Mucosa of descending colon (tissue), 3 donors: ENCODE measurements at regions not wholly inside any gene's neighbourhood (a gene's known extent, or its start where the extent isn't known, plus 50 kb on each side); places are given as distances from the start of the nearest gene placed in this dataset.

ENCODE experiments used
- ATAC-seq: fragments of 200-7000 bp; cut with Tn5 transposase; one replicate; pipeline ENCODE4 v1.9.1; 2020; ENCODE audit warnings: mild to moderate bottlenecking, moderate library complexity
- DNase-seq, 3 donors: peaks; one replicate each; pipeline ENCODE4 v3.0.0-alpha.2; 2020
- H3K36me3 ChIP-seq: fragments of 200-600 bp; one replicate; pipeline ENCODE4 v1.8.0; 2021; ENCODE audit warnings: low read depth, mild to moderate bottlenecking
- H3K4me1 ChIP-seq: fragments of 200-600 bp; one replicate; pipeline ENCODE4 v1.8.0; 2021; ENCODE audit warnings: low read depth, mild to moderate bottlenecking
- H3K4me3 ChIP-seq: fragments of 200-600 bp; one replicate; pipeline ENCODE4 v1.8.0; 2021; ENCODE audit warnings: mild to moderate bottlenecking
- H3K9me3 ChIP-seq: fragments of 200-600 bp; one replicate; pipeline ENCODE4 v1.8.0; 2021; ENCODE audit warnings: mild to moderate bottlenecking
- CTCF ChIP-seq: fragments of 200-600 bp; IDR thresholded peaks from one replicate; pipeline ENCODE4 v1.8.0; 2022; ENCODE audit warnings: antibody characterized with exemption, mild to moderate bottlenecking
- intact Hi-C, 2 donors: fragments of 100-400 bp; cut with DNase I in 1 of 2; cut with micrococcal nuclease in 1 of 2; formaldehyde crosslinking; loops; one replicate each; pipeline versions ENCODE4 v1.11.0 to v1.11.1; 2022; cut with DNase I, micrococcal nuclease
- donor health status: DM: no; HTN: no; CAD: no; lungs with moderate emphysema.
- donor health status: DM: no; HTN: no; CAD: no.
- donor health status: DM: no; HTN: yes; CAD: no.

- TF ChIP-seq CTCF, result no peak
- DNase-seq (no peak), ATAC-seq (peak; percentile 67)
- no peaks in the 10 kb centered on the region for H3K4me1 ChIP-seq
- intact Hi-C loops, result no loop called here
- H3K36me3 ChIP-seq, result no peaks in the 10 kb centered on the region
- H3K9me3 ChIP-seq, result no peaks in the 10 kb centered on the region
- no peak overlapping the region for H3K4me3 ChIP-seq
Measured at GRCh38 chr18:70513502-70514171, 224.8 kb downstream of the SOCS6 start.

- Histone ChIP-seq H3K9me3 (no peaks in the 10 kb centered on the region), H3K36me3 (no peaks in the 10 kb centered on the region), H3K4me3 (no peak overlapping the region), H3K4me1 (no peaks in the 10 kb centered on the region)
- DNase-seq, result no peak
- TF ChIP-seq CTCF, result no peak
- no peak for ATAC-seq
- intact Hi-C loops, result no loop called here
Measured at GRCh38 chr18:70507970-70508369, 219.1 kb downstream of the SOCS6 start.

GRCh38 chr18:70506511-70506910, 217.7 kb downstream of the SOCS6 start:
- DNase-seq, result no peak
- Histone ChIP-seq H3K4me3 (no peak overlapping the region), H3K9me3 (no peaks in the 10 kb centered on the region), H3K36me3 (no peaks in the 10 kb centered on the region), H3K4me1 (no peaks in the 10 kb centered on the region)
- intact Hi-C loops, result no loop called here
- no peak for TF ChIP-seq CTCF
- no peak for ATAC-seq

GRCh38 chr18:70503060-70503459, 214.2 kb downstream of the SOCS6 start:
- DNase-seq (no peak), ATAC-seq (no peak)
- intact Hi-C loops, result no loop called here
- H3K36me3 ChIP-seq, result no peaks in the 10 kb centered on the region
- H3K4me3 ChIP-seq, result no peak overlapping the region
- H3K9me3 ChIP-seq, result no peaks in the 10 kb centered on the region
- no peaks in the 10 kb centered on the region for H3K4me1 ChIP-seq
- TF ChIP-seq CTCF, result no peak

- ATAC-seq (no peak), DNase-seq (no peak)
- Histone ChIP-seq H3K4me1 (no peaks in the 10 kb centered on the region), H3K9me3 (no peaks in the 10 kb centered on the region), H3K36me3 (no peaks in the 10 kb centered on the region), H3K4me3 (no peak overlapping the region)
- intact Hi-C loops, result no loop called here
- TF ChIP-seq CTCF, result no peak
Measured at GRCh38 chr18:70501358-70501757, 212.5 kb downstream of the SOCS6 start.

- Histone ChIP-seq H3K9me3 (no peaks in the 10 kb centered on the region), H3K36me3 (no peaks in the 10 kb centered on the region), H3K4me1 (no peaks in the 10 kb centered on the region), H3K4me3 (no peak overlapping the region)
- intact Hi-C loops, result no loop called here
- no peak for ATAC-seq
- no peak for DNase-seq
- no peak for TF ChIP-seq CTCF
Measured at GRCh38 chr18:70500748-70501147, 211.9 kb downstream of the SOCS6 start.
